B cell (primary cell): ENCODE measurements at regions not wholly inside any gene's neighbourhood (a gene's known extent, or its start where the extent isn't known, plus 50 kb on each side); places are given as distances from the start of the nearest gene placed in this dataset.
"Not testable (repeated sequence)": the region's sequence is repeated elsewhere in the genome, so short reads cannot be mapped to it uniquely, and the experiment has no call there.

Experiments used
- ATAC-seq: fragments of 200-7000 bp; cut with Tn5 transposase; one replicate; pipeline ENCODE4 v1.10.0; 2021; ENCODE audit warnings: low read depth, mild to moderate bottlenecking, moderate number of reproducible peaks, moderate library complexity
- CTCF ChIA-PET: fragments of 350-600 bp; sonication (Branson Sonifier 250); formaldehyde crosslinking; loops from one replicate; lab custom pipeline; 2021; ENCODE audit warnings: antibody characterized with exemption, inconsistent platforms; lab: Charles Lee
- POLR2A ChIA-PET: fragments of 350-600 bp; sonication (Branson Sonifier 250); formaldehyde crosslinking; loops from one replicate; lab custom pipeline; 2021; ENCODE audit warnings: antibody characterized with exemption; lab: Charles Lee
- DNase-seq: peaks from one replicate; pipeline ENCODE4 v3.0.0; 2013
- H2AFZ ChIP-seq: 2 replicates; pipeline ENCODE4 v1.6.1; 2012; ENCODE audit warnings: mild to moderate bottlenecking, low read depth, low read length; ENCODE audit not compliant: insufficient read depth, poor library complexity, severe bottlenecking
- H3K27ac ChIP-seq, 2 donors: 1 replicate in 1 of 2; 2 replicates in 1 of 2; pipeline ENCODE4 v1.5.1; 2012 to 2013; ENCODE audit warnings: low read length in 2 of 2, mild to moderate bottlenecking in 2 of 2, moderate library complexity in 1 of 2
- H3K27me3 ChIP-seq, 4 experiments: fragments of 200-600 bp in 1 of 4; sonication (generic) in 1 of 4; replicated peaks in 1 of 4; 1 replicate in 2 of 4; 2 replicates in 2 of 4; pipeline versions ENCODE4 v1.6.1 to v1.7.0; 2013 to 2016; ENCODE audit warnings: low read length in 3 of 4, mild to moderate bottlenecking in 2 of 4, mixed read lengths in 1 of 4, moderate library complexity in 1 of 4; ENCODE audit not compliant: insufficient read depth in 4 of 4, control insufficient read depth in 3 of 4; ENCODE audit errors: control extremely low read depth in 1 of 4
- H3K36me3 ChIP-seq, 2 experiments: replicated peaks in 1 of 2; 1 replicate in 1 of 2; 2 replicates in 1 of 2; pipeline versions ENCODE4 v1.6.1 to v1.7.1; 2013; ENCODE audit warnings: low read length in 1 of 2; ENCODE audit not compliant: insufficient read depth in 2 of 2, control insufficient read depth in 1 of 2; ENCODE audit errors: control extremely low read depth in 1 of 2, extremely low read depth in 1 of 2
- H3K4me1 ChIP-seq, 2 donors: fragments of 200-600 bp in 1 of 2; sonication (generic) in 1 of 2; 1 replicate in 1 of 2; 2 replicates in 1 of 2; pipeline versions ENCODE4 v1.5.1 to v1.6.1; 2013 to 2017; ENCODE audit warnings: low read length in 2 of 2; ENCODE audit not compliant: control insufficient read depth in 2 of 2, insufficient read depth in 2 of 2
- H3K4me2 ChIP-seq: replicated peaks from 2 replicates; pipeline ENCODE3; 2012; ENCODE audit warnings: mild to moderate bottlenecking, low read depth, low read length; ENCODE audit not compliant: poor library complexity, severe bottlenecking
- H3K4me3 ChIP-seq, 5 experiments: fragments of 200-600 bp in 1 of 5; sonication (generic) in 1 of 5; 1 replicate in 3 of 5; 2 replicates in 2 of 5; pipeline versions ENCODE4 v1.5.1 to v1.7.0; 2011 to 2016; ENCODE audit warnings: low read length in 4 of 5, mild to moderate bottlenecking in 4 of 5, low read depth in 2 of 5, control low read depth in 1 of 5, moderate library complexity in 1 of 5; ENCODE audit not compliant: insufficient read depth in 1 of 5; ENCODE audit errors: control extremely low read depth in 1 of 5, extremely low read depth in 1 of 5
- H3K79me2 ChIP-seq: fragments of 200-600 bp; sonication (generic); one replicate; pipeline ENCODE4 v1.6.0; 2016; ENCODE audit warnings: low read length; ENCODE audit not compliant: control insufficient read depth, insufficient read depth
- H3K9ac ChIP-seq: fragments of 200-600 bp; sonication (generic); 2 replicates; pipeline ENCODE4 v1.6.1; 2017; ENCODE audit warnings: mild to moderate bottlenecking, low read length, moderate library complexity
- H3K9me3 ChIP-seq, 3 donors: one replicate each; pipeline versions ENCODE4 v1.6.1 to v1.7.1; 2013; ENCODE audit warnings: low read length in 2 of 3; ENCODE audit not compliant: control insufficient read depth in 2 of 3, insufficient read depth in 1 of 3; ENCODE audit errors: control extremely low read depth in 1 of 3
- H4K20me1 ChIP-seq: 2 replicates; pipeline ENCODE4 v1.6.0; 2012; ENCODE audit warnings: mild to moderate bottlenecking, low read length; ENCODE audit not compliant: insufficient read depth, control insufficient read depth, poor library complexity, severe bottlenecking
- H3K27ac Mint-ChIP-seq: one replicate; pipeline ENCODE4 v1.8.0; 2021; ENCODE audit warnings: mixed read lengths
- H3K27me3 Mint-ChIP-seq: one replicate; pipeline ENCODE4 v1.8.0; 2021; ENCODE audit warnings: mixed read lengths
- H3K4me1 Mint-ChIP-seq: one replicate; pipeline ENCODE4 v1.8.0; 2021; ENCODE audit warnings: mixed read lengths
- H3K4me3 Mint-ChIP-seq: one replicate; pipeline ENCODE4 v1.8.0; 2021; ENCODE audit warnings: mixed read lengths
- H3K9me3 Mint-ChIP-seq: one replicate; pipeline ENCODE4 v1.8.0; 2022; ENCODE audit warnings: mixed read lengths; ENCODE audit not compliant: insufficient read depth
- CTCF ChIP-seq: fragments of 200-600 bp; IDR thresholded peaks from one replicate; pipeline ENCODE4 v1.8.0; 2022; ENCODE audit warnings: antibody characterized with exemption, mild to moderate bottlenecking
- EZH2 ChIP-seq: IDR thresholded peaks from 2 replicates; pipeline ENCODE4 v1.6.1; 2012; ENCODE audit warnings: borderline replicate concordance, low read depth, mild to moderate bottlenecking, moderate library complexity, low read length; ENCODE audit not compliant: insufficient read depth, poor library complexity, severe bottlenecking
- WGBS: methylation state at CpG from one replicate; pipeline ENCODE4 v1.1.5; 2013; ENCODE audit warnings: missing lambda C conversion rate; ENCODE audit not compliant: insufficient coverage; 5-methylcytosine and 5-hydroxymethylcytosine counted together
- intact Hi-C: fragments of 100-400 bp; cut with micrococcal nuclease; formaldehyde crosslinking; loops from one replicate; pipeline ENCODE4 v1.10.0; 2022

DNA sequence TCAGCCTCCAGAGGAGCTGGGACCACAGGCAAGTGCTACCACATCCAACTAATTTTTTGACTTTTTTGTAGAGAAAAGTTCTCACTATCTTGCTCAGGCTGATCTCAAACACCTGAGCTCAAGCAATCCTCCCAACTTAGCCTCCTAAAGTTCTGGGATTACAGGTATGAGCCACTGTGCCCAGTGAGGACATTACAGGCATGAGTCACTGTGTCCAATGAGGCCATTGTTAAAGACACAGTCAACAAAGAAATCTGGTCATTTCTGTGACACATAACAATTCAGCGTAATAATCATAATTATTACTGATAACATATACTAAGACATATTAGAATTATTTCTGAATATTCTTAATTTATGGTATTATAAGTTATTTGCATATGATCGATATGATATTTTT lies 463.4 kb upstream of the NDN start:
- no peak overlapping the region for H2AFZ ChIP-seq
- ChIA-PET POLR2A (no interaction called here), CTCF (no interaction called here)
- H3K36me3 ChIP-seq, result no peaks in the 10 kb centered on the region
- H3K9me3 Mint-ChIP-seq, result peaks cover 7% of the 10 kb centered on the region
- no peaks in the 10 kb centered on the region for H3K79me2 ChIP-seq
- H3K27ac ChIP-seq, result no peak overlapping the region
- ATAC-seq (no peak), DNase-seq (no peak)
- H3K4me3 ChIP-seq, result no peak overlapping the region
- H3K4me3 Mint-ChIP-seq, result no peak overlapping the region
- no peak overlapping the region for H3K9ac ChIP-seq
- no peaks in the 10 kb centered on the region for H4K20me1 ChIP-seq
- no CpG with 5 or more reads among the region's 2 CpGs for WGBS
- intact Hi-C loops, result no loop called here
- H3K9me3 ChIP-seq, result no peaks in the 10 kb centered on the region
- no peaks in the 10 kb centered on the region for H3K27me3 ChIP-seq
- no peaks in the 10 kb centered on the region for H3K4me1 ChIP-seq
- no peaks in the 10 kb centered on the region for H3K27me3 Mint-ChIP-seq
- no peak overlapping the region for H3K4me2 ChIP-seq
- no peak for TF ChIP-seq CTCF
- no peak for TF ChIP-seq EZH2
- no peaks in the 10 kb centered on the region for H3K4me1 Mint-ChIP-seq
- no peak overlapping the region for H3K27ac Mint-ChIP-seq

DNA sequence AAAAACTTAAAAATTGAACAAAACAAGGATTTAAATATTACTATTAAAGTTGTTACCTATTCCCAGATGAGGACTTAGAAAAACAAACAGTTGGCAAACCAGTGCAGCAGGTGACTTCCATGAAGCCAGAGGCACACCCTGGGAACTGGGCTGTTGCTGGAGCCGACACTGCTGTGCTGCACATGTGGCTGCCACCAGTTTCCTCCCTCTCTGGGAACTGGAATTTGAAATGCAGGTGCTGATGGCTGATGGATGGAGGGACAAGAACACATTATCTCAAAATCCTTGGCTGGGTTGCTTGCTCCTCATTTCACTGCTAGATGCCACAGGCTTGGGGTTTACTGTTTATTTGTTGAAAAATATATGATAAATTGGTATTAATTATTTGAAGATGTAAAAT lies 471.2 kb upstream of the NDN start:
- POLR2A ChIA-PET, ATAC-seq, DNase-seq, H3K27me3 Mint-ChIP-seq, H4K20me1 ChIP-seq, H3K9me3 ChIP-seq, H3K27ac Mint-ChIP-seq, H3K9me3 Mint-ChIP-seq, H3K79me2 ChIP-seq, H3K4me1 Mint-ChIP-seq, H3K4me3 ChIP-seq, H3K4me2 ChIP-seq, H3K27ac ChIP-seq, H3K27me3 ChIP-seq, H3K4me3 Mint-ChIP-seq, H2AFZ ChIP-seq, intact Hi-C loops, H3K9ac ChIP-seq, CTCF ChIA-PET, H3K36me3 ChIP-seq, H3K4me1 ChIP-seq: not testable (repeated sequence)
- 75% methylated on average over 1 of the region's 1 CpG for WGBS

GRCh38 chr15:24165512-24165911 lies 478.4 kb upstream of the NDN start:
- H3K4me3 ChIP-seq, CTCF ChIA-PET, POLR2A ChIA-PET, H3K36me3 ChIP-seq, H3K27me3 Mint-ChIP-seq, DNase-seq, H3K4me3 Mint-ChIP-seq, H3K9me3 Mint-ChIP-seq, H3K27ac ChIP-seq, H3K4me1 Mint-ChIP-seq, H3K27ac Mint-ChIP-seq, H3K9me3 ChIP-seq, H3K4me1 ChIP-seq, H3K27me3 ChIP-seq, H4K20me1 ChIP-seq, ATAC-seq, H2AFZ ChIP-seq, H3K79me2 ChIP-seq, H3K4me2 ChIP-seq, H3K9ac ChIP-seq: not testable (repeated sequence)
- intact Hi-C loops, result loop anchor here (10.0 kb wide), 1 partner anchor 389 kb away; no protein-coding TSS in a partner anchor
- WGBS, result 38% methylated on average over 1 of the region's 3 CpGs
